Dermis microvascular lymphatic vessel endothelial cell (primary cell): ENCODE measurements at regions not wholly inside any gene's neighbourhood (a gene's known extent, or its start where the extent isn't known, plus 50 kb on each side); places are given as distances from the start of the nearest gene placed in this dataset.
A peak's percentile ranks its signal among the peaks of the same experiment; 100 is the strongest.

ENCODE experiments used
- DNase-seq, 2 donors: peaks; one replicate each; pipeline versions ENCODE4 v3.0.0 to v3.0.0-alpha.2; 2010; ENCODE audit warnings: low read depth in 2 of 2

- peak in 1 of 2 donors; percentile 57 for DNase-seq
Observed at GRCh38 chr4:165766976-165767375, 106.1 kb upstream of the TLL1 start.

- no peak for DNase-seq
Observed at GRCh38 chr4:165767671-165768070, 105.4 kb upstream of the TLL1 start.

- DNase-seq: no peak
Observed at GRCh38 chr4:165768281-165768680, 104.8 kb upstream of the TLL1 start.

- no peak for DNase-seq
Observed at GRCh38 chr4:165774326-165774725, 98.7 kb upstream of the TLL1 start.

- no peak for DNase-seq
Observed at GRCh38 chr4:165779950-165780670, 92.9 kb upstream of the TLL1 start.

- no peak for DNase-seq
Observed at GRCh38 chr4:165780735-165781134, 92.3 kb upstream of the TLL1 start.

GRCh38 chr4:165782623-165783022 is 90.4 kb upstream of the TLL1 start:
- DNase-seq: no peak

- peak; percentile 51 to 56 for DNase-seq
Observed at GRCh38 chr4:165783626-165784025, 89.4 kb upstream of the TLL1 start.

GRCh38 chr4:165784672-165785071 is 88.4 kb upstream of the TLL1 start:
- DNase-seq: peak; percentile 29 to 62

- DNase-seq: peak in 1 of 2 donors; percentile 15
Observed at GRCh38 chr4:165785337-165785736, 87.7 kb upstream of the TLL1 start.

GRCh38 chr4:165787516-165788274 is 85.3 kb upstream of the TLL1 start:
- peak in 1 of 2 donors; percentile 36 for DNase-seq

GRCh38 chr4:165788686-165789463 is 84.2 kb upstream of the TLL1 start:
- no peak for DNase-seq

- no peak for DNase-seq
Observed at GRCh38 chr4:165793236-165793635, 79.8 kb upstream of the TLL1 start.

GRCh38 chr4:165794834-165795233 is 78.2 kb upstream of the TLL1 start:
- no peak for DNase-seq

GRCh38 chr4:165799384-165799815 is 73.6 kb upstream of the TLL1 start:
- DNase-seq: no peak

GRCh38 chr4:165802452-165802851 is 70.6 kb upstream of the TLL1 start:
- no peak for DNase-seq

- no peak for DNase-seq
Observed at GRCh38 chr4:165803005-165803404, 70.0 kb upstream of the TLL1 start.

- no peak for DNase-seq
Observed at GRCh38 chr4:165805406-165805805, 67.6 kb upstream of the TLL1 start.

- no peak for DNase-seq
Observed at GRCh38 chr4:165806613-165807012, 66.4 kb upstream of the TLL1 start.

GRCh38 chr4:165810726-165811125 is 62.3 kb upstream of the TLL1 start:
- no peak for DNase-seq

- DNase-seq: no peak
Observed at GRCh38 chr4:165813606-165814005, 59.4 kb upstream of the TLL1 start.
